ENCODE measurements at regions not wholly inside any gene's neighbourhood (a gene's known extent, or its start where the extent isn't known, plus 50 kb on each side); places are given as distances from the start of the nearest gene placed in this dataset.

GRCh38 chr11:92653454-92653853 lies 316.0 kb upstream of the MTNR1B start:
- no peak for TF ChIP-seq POLR2A (IDR thresholded peaks at IDR 0.05)
- TF ChIP-seq, protein P1, sequence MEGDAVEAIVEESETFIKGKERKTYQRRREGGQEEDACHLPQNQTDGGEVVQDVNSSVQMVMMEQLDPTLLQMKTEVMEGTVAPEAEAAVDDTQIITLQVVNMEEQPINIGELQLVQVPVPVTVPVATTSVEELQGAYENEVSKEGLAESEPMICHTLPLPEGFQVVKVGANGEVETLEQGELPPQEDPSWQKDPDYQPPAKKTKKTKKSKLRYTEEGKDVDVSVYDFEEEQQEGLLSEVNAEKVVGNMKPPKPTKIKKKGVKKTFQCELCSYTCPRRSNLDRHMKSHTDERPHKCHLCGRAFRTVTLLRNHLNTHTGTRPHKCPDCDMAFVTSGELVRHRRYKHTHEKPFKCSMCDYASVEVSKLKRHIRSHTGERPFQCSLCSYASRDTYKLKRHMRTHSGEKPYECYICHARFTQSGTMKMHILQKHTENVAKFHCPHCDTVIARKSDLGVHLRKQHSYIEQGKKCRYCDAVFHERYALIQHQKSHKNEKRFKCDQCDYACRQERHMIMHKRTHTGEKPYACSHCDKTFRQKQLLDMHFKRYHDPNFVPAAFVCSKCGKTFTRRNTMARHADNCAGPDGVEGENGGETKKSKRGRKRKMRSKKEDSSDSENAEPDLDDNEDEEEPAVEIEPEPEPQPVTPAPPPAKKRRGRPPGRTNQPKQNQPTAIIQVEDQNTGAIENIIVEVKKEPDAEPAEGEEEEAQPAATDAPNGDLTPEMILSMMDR (IDR thresholded peaks at IDR 0.05) = no peak
